Mesenchymal stem cell (in vitro differentiated cells and primary cell): ENCODE measurements at regions not wholly inside any gene's neighbourhood (a gene's known extent, or its start where the extent isn't known, plus 50 kb on each side); places are given as distances from the start of the nearest gene placed in this dataset.

Source experiments
- DNase-seq: peaks from one replicate; pipeline ENCODE4 v3.0.0-alpha.2; 2013
- H2AFZ ChIP-seq: one replicate; pipeline ENCODE4 v1.6.1; 2013; ENCODE audit warnings: low read depth, mild to moderate bottlenecking, control low read depth, inconsistent platforms, low read length, moderate library complexity
- H2AK5ac ChIP-seq: 2 replicates; pipeline ENCODE4 v1.6.1; 2013; ENCODE audit warnings: low read length, moderate library complexity, mild to moderate bottlenecking, inconsistent platforms; ENCODE audit not compliant: severe bottlenecking
- H2BK120ac ChIP-seq: one replicate; pipeline ENCODE4 v1.6.1; 2013; ENCODE audit warnings: low read depth, mild to moderate bottlenecking, inconsistent platforms, low read length, moderate library complexity
- H2BK12ac ChIP-seq, 2 experiments: one replicate each; pipeline ENCODE4 v1.6.1; 2013; ENCODE audit warnings: inconsistent platforms in 2 of 2, low read length in 2 of 2, mild to moderate bottlenecking in 2 of 2, moderate library complexity in 2 of 2, control low read depth in 1 of 2
- H2BK15ac ChIP-seq: one replicate; pipeline ENCODE4 v1.6.1; 2013; ENCODE audit warnings: mild to moderate bottlenecking, low read depth, inconsistent platforms; ENCODE audit not compliant: poor library complexity, severe bottlenecking
- H2BK5ac ChIP-seq: 2 replicates; pipeline ENCODE4 v1.6.1; 2013; ENCODE audit warnings: low read depth, mild to moderate bottlenecking, low read length, control low read depth, inconsistent platforms; ENCODE audit not compliant: poor library complexity, severe bottlenecking
- H3K14ac ChIP-seq, 2 experiments: one replicate each; pipeline ENCODE4 v1.6.1; 2013; ENCODE audit warnings: inconsistent platforms in 2 of 2, low read length in 2 of 2, control low read depth in 1 of 2, mild to moderate bottlenecking in 1 of 2, moderate library complexity in 1 of 2
- H3K18ac ChIP-seq, 2 experiments: one replicate each; pipeline ENCODE4 v1.6.1; 2013; ENCODE audit warnings: inconsistent platforms in 2 of 2, low read length in 2 of 2, control low read depth in 1 of 2, low read depth in 1 of 2, mild to moderate bottlenecking in 1 of 2
- H3K23ac ChIP-seq, 2 experiments: one replicate each; pipeline ENCODE4 v1.6.1; 2013; ENCODE audit warnings: inconsistent platforms in 2 of 2, low read length in 2 of 2, mild to moderate bottlenecking in 2 of 2, moderate library complexity in 2 of 2, control low read depth in 1 of 2
- H3K27ac ChIP-seq: 2 replicates; pipeline ENCODE4 v1.5.1; 2013; ENCODE audit warnings: mild to moderate bottlenecking, moderate library complexity, low read length, control low read depth, inconsistent platforms; ENCODE audit not compliant: poor library complexity, severe bottlenecking
- H3K27me3 ChIP-seq, 2 experiments: 2 replicates each; pipeline versions ENCODE4 v1.6.1 to v1.7.0; 2013; ENCODE audit warnings: low read length in 2 of 2, mild to moderate bottlenecking in 2 of 2, moderate library complexity in 2 of 2, control low read depth in 1 of 2, inconsistent platforms in 1 of 2; ENCODE audit not compliant: control insufficient read depth in 1 of 2, insufficient read depth in 1 of 2
- H3K36me3 ChIP-seq, 2 experiments: 2 replicates each; pipeline versions ENCODE4 v1.6.1 to v1.7.0; 2013; ENCODE audit warnings: low read length in 2 of 2, control low read depth in 1 of 2, inconsistent platforms in 1 of 2, low read depth in 1 of 2, mild to moderate bottlenecking in 1 of 2; ENCODE audit not compliant: insufficient read depth in 2 of 2, control insufficient read depth in 1 of 2
- H3K4ac ChIP-seq, 2 experiments: one replicate each; pipeline ENCODE4 v1.6.1; 2013; ENCODE audit warnings: inconsistent platforms in 2 of 2, low read length in 2 of 2, mild to moderate bottlenecking in 2 of 2, moderate library complexity in 2 of 2, control low read depth in 1 of 2, low read depth in 1 of 2
- H3K4me1 ChIP-seq: 2 replicates; pipeline ENCODE4 v1.6.1; 2013; ENCODE audit warnings: low read depth, low read length, control low read depth; ENCODE audit not compliant: control insufficient read depth, insufficient read depth
- H3K4me2 ChIP-seq: 2 replicates; pipeline ENCODE4 v1.6.1; 2013; ENCODE audit warnings: low read length, mild to moderate bottlenecking, inconsistent platforms; ENCODE audit not compliant: poor library complexity, severe bottlenecking
- H3K4me3 ChIP-seq, 2 experiments: 2 replicates each; pipeline versions ENCODE4 v1.5.1 to v1.7.0; 2013; ENCODE audit warnings: low read length in 2 of 2, mild to moderate bottlenecking in 2 of 2, control low read depth in 1 of 2, low read depth in 1 of 2; ENCODE audit not compliant: insufficient read depth in 1 of 2
- H3K79me1 ChIP-seq: replicated peaks from 2 replicates; pipeline ENCODE4 v1.6.1; 2013; ENCODE audit warnings: mild to moderate bottlenecking, control low read depth, low read length, inconsistent platforms; ENCODE audit not compliant: poor library complexity, severe bottlenecking
- H3K9ac ChIP-seq: 2 replicates; pipeline ENCODE4 v1.7.0; 2013; ENCODE audit warnings: mild to moderate bottlenecking, low read length, moderate library complexity
- H3K9me3 ChIP-seq: 2 replicates; pipeline ENCODE4 v1.7.0; 2013; ENCODE audit warnings: mild to moderate bottlenecking, low read length; ENCODE audit not compliant: control insufficient read depth
- H4K8ac ChIP-seq: one replicate; pipeline ENCODE4 v1.6.1; 2013; ENCODE audit warnings: inconsistent platforms, mild to moderate bottlenecking, low read length, moderate library complexity
- H4K91ac ChIP-seq: one replicate; pipeline ENCODE4 v1.6.1; 2013; ENCODE audit warnings: mild to moderate bottlenecking, low read length, inconsistent platforms
- WGBS: methylation state at CpG from one replicate; pipeline ENCODE4 v1.1.7; 2013; ENCODE audit warnings: mixed read lengths; 5-methylcytosine and 5-hydroxymethylcytosine counted together

DNA sequence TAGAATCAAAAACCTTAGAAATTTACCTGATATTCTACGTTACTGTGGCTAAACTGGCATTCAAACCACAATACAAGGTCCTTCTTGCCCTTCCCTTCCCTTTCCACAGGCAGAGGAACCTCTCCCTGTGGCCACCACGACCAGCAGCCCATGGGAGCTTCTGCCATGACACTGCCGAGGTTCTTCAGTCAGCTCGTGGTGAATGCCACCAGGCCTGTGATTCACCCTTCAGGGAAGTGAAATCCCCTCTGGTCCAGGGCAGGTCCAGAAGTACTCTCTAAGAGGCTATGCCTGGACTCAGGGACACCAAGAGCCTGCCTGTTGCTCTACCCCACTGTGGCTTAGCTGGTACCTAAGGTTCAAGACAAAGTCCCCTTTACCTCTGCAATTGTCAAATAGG is 123.0 kb downstream of the HTR1B start:
- Histone ChIP-seq H4K91ac (no peak overlapping the region), H2BK120ac (no peak overlapping the region), H4K8ac (no peak overlapping the region), H3K27ac (no peak overlapping the region), H3K27me3 (no peaks in the 10 kb centered on the region), H2AK5ac (no peak overlapping the region), H2BK12ac (no peak overlapping the region), H3K4me2 (no peak overlapping the region), H3K23ac (no peak overlapping the region), H3K14ac (no peak overlapping the region), H3K36me3 (peaks cover 0 to 9% of the 10 kb centered on the region in 2 experiments), H2AFZ (no peak overlapping the region), H3K4ac (no peak overlapping the region), H3K9me3 (no peaks in the 10 kb centered on the region), H2BK15ac (no peak overlapping the region), H3K79me1 (peaks cover 25% of the 10 kb centered on the region), H3K4me3 (no peak overlapping the region), H3K4me1 (peaks cover 2% of the 10 kb centered on the region), H3K18ac (no peak overlapping the region), H2BK5ac (no peak overlapping the region), H3K9ac (no peak overlapping the region)
- no peak for DNase-seq
- WGBS, result 69% methylated on average over 4 of the region's 4 CpGs

DNA sequence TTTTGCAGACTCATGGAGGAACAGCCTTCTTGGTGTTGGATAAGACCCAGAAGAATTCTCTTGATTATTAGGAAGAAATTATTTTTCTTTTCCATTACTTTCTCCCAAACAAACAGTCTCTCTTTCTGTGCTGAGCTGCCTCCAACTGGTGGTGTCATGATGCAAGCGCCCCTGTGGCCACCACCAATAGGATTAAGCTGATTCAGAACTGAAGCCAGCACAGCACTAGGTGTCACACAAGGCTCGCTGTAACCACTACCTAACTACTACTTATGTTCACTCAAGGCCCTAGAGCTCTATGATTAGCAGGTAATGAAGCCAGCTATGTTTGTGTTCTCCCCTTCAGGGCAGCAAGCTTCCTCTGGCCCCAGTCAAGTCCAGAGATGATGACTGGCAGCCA is 123.4 kb downstream of the HTR1B start:
- Histone ChIP-seq H2BK120ac (no peak overlapping the region), H3K27me3 (no peaks in the 10 kb centered on the region), H2AK5ac (no peak overlapping the region), H3K18ac (no peak overlapping the region), H3K27ac (no peak overlapping the region), H4K8ac (no peak overlapping the region), H4K91ac (no peak overlapping the region), H3K4me3 (no peak overlapping the region), H3K4me1 (peaks cover 2% of the 10 kb centered on the region), H3K36me3 (peaks cover 0 to 9% of the 10 kb centered on the region in 2 experiments), H2BK5ac (no peak overlapping the region), H3K14ac (no peak overlapping the region), H2AFZ (no peak overlapping the region), H2BK12ac (no peak overlapping the region), H3K4me2 (no peak overlapping the region), H3K4ac (no peak overlapping the region), H3K79me1 (peaks cover 25% of the 10 kb centered on the region), H3K9ac (no peak overlapping the region), H3K23ac (no peak overlapping the region), H3K9me3 (no peaks in the 10 kb centered on the region), H2BK15ac (no peak overlapping the region)
- DNase-seq, result no peak
- WGBS, result 98% methylated on average over 2 of the region's 2 CpGs

DNA sequence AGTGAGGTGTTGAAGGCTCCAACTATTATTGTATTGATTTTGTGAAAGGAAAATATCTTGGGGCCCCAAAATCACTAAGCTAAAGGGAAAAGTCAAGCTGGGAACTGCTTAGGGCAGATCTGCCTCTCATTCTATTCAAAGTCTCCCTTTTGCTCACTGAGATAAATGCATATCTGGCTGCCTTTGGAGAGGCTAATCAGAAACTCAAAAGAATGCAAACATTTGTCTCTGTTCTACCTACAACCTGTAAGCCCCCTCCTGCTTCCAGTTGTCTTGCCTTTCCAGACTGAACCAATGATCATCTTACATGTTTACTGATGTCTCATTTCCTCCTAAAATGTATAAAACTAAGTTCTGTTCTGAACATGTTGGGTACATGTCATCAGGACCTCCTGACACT is 125.9 kb downstream of the HTR1B start:
- DNase-seq, result no peak
- no peak overlapping the region for H2AFZ ChIP-seq
- no peak overlapping the region for H3K14ac ChIP-seq
- peaks cover 13% of the 10 kb centered on the region for H3K9me3 ChIP-seq
- H2BK120ac ChIP-seq, result no peak overlapping the region
- no peak overlapping the region for H2BK12ac ChIP-seq
- no peak overlapping the region for H3K18ac ChIP-seq
- no peak overlapping the region for H2AK5ac ChIP-seq
- H3K4me3 ChIP-seq, result no peak overlapping the region
- H3K27me3 ChIP-seq, result no peaks in the 10 kb centered on the region
- H3K4ac ChIP-seq, result no peak overlapping the region
- no peak overlapping the region for H4K8ac ChIP-seq
- peaks cover 0 to 22% of the 10 kb centered on the region in 2 experiments for H3K36me3 ChIP-seq
- H3K27ac ChIP-seq, result no peak overlapping the region
- peak overlapping the region; percentile 51 for H2BK5ac ChIP-seq
- H3K79me1 ChIP-seq, result peaks cover 34% of the 10 kb centered on the region
- no peak overlapping the region for H3K9ac ChIP-seq
- no peak overlapping the region for H2BK15ac ChIP-seq
- H3K23ac ChIP-seq, result no peak overlapping the region
- no peak overlapping the region for H4K91ac ChIP-seq
- H3K4me2 ChIP-seq, result no peak overlapping the region
- peaks cover 2% of the 10 kb centered on the region for H3K4me1 ChIP-seq

DNA sequence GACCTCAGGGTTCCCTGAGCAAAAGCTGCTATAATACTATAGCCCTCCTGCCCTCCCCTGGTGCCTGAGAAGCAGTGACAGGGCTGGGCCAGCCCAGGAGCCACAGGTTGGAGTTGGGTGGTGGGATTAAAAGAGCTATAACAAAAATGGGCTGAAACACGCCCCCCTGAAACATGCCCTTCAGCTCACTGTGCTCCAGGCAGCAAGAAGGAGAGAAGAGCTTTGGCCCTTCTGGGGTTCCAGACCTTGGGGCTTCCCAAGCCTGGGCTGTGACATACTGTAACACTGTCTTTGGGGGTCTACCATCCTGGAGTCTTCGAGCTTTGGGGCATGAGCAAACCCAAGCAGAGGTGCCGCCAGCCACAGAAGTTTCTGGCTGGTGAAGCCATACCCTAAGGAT is 129.2 kb downstream of the HTR1B start:
- H2BK5ac ChIP-seq, result no peak overlapping the region
- H4K91ac ChIP-seq, result no peak overlapping the region
- H3K36me3 ChIP-seq, result peaks cover 0 to 14% of the 10 kb centered on the region in 2 experiments
- H2BK12ac ChIP-seq, result no peak overlapping the region
- H3K27ac ChIP-seq, result no peak overlapping the region
- H4K8ac ChIP-seq, result no peak overlapping the region
- H3K79me1 ChIP-seq, result peaks cover 18% of the 10 kb centered on the region
- no peak overlapping the region for H3K18ac ChIP-seq
- H2BK15ac ChIP-seq, result no peak overlapping the region
- no peak overlapping the region for H3K23ac ChIP-seq
- no peak overlapping the region for H2AK5ac ChIP-seq
- H3K9ac ChIP-seq, result no peak overlapping the region
- no peak overlapping the region for H2AFZ ChIP-seq
- H3K4me3 ChIP-seq, result no peak overlapping the region
- no peaks in the 10 kb centered on the region for H3K27me3 ChIP-seq
- no peak overlapping the region for H2BK120ac ChIP-seq
- WGBS, result 96% methylated on average over 3 of the region's 3 CpGs
- no peak overlapping the region for H3K14ac ChIP-seq
- no peaks in the 10 kb centered on the region for H3K4me1 ChIP-seq
- no peak overlapping the region for H3K4me2 ChIP-seq
- no peak overlapping the region for H3K4ac ChIP-seq
- H3K9me3 ChIP-seq, result peaks cover 15% of the 10 kb centered on the region
- no peak for DNase-seq
